Adrenal gland (tissue), 5 donors: ENCODE measurements at regions not wholly inside any gene's neighbourhood (a gene's known extent, or its start where the extent isn't known, plus 50 kb on each side); places are given as distances from the start of the nearest gene placed in this dataset.

Experiments
- CTCF ChIP-seq, 6 experiments: fragments of 450-650 bp in 4 of 6; fragments of 200-600 bp in 2 of 6; sonication (generic) in 1 of 6; IDR thresholded peaks; 1 replicate in 5 of 6; 2 replicates in 1 of 6; pipeline versions ENCODE4 v1.5.1 to v1.8.0; 2016 to 2021; ENCODE audit warnings: antibody characterized with exemption in 6 of 6, mild to moderate bottlenecking in 2 of 6, moderate library complexity in 1 of 6
- POLR2A ChIP-seq, 2 donors: fragments of 450-650 bp; IDR thresholded peaks; one replicate each; pipeline ENCODE4 v1.6.1; 2017; ENCODE audit warnings: antibody characterized with exemption in 2 of 2, mild to moderate bottlenecking in 2 of 2, moderate library complexity in 1 of 2
- donor health status: DM: no; HTN: no; CAD: no.

DNA sequence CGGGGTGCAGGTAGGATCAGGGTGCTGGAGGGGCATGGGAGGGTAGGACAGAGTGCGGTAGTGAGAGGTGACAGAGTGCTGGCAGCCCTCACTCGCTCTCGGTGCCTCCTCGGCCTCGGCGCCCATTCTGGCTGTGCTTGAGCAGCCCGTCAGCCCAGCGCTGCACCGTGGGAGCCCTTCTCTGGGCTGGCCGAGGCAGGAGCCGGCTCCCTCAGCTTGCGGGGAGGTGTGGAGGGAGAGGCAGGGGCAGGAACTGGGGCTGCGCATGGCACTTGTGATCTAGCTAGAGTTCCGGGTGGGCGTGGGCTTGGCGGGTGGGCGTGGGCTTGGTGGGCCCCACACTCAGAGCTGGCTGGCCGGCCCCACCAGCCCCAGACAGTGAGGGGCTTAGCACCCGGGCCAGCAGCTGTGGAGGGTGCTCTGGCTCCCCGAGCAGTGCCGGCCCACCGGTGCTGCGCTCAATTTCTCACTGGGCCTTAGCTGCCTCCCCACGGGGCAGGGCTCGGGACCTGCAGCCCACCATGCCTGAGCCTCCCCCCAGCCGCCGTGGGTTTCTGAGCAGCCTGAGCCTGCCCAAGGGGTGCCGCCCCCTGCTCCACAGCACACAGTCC lies 112.8 kb upstream of the DUSP22 start:
- TF ChIP-seq CTCF (IDR thresholded peaks at IDR 0.05) (no peak), POLR2A (IDR thresholded peaks at IDR 0.05) (no peak)
